ENCODE measurements at regions not wholly inside any gene's neighbourhood (a gene's known extent, or its start where the extent isn't known, plus 50 kb on each side); places are given as distances from the start of the nearest gene placed in this dataset.

DNA sequence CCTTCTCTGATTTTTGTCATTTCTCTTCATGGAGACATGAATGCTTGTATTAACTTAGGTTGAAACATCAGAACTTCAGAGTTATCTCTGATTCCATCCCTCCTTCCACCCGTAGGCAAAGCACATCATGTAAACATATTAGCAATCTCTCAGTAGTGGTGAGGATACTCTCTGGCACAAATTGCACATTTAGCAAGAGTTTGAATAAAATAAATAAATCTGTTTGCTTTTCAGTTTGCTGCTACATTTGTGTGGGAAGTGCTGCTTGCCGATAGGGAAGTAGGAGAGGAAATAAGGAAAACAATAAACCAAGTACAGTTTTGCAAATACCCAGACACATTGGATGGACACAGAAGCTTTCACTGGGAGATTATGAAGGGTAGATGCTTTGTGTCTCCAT lies 359.0 kb downstream of the BCKDHB start:
- no peak for TF ChIP-seq CTCF (IDR thresholded peaks at IDR 0.05)
- TF ChIP-seq POLR2AphosphoS5 (IDR thresholded peaks at IDR 0.05; ENCODE audit: low read depth, low read length) = no peak
- TF ChIP-seq SIN3A (IDR thresholded peaks at IDR 0.05; ENCODE audit: borderline replicate concordance, insufficient read depth, low read depth, low read length) = no peak
- no peak for TF ChIP-seq REST (IDR thresholded peaks at IDR 0.05; ENCODE audit: insufficient read depth in 1 of 2, low read depth in 2 of 2, low read length in 1 of 2)
- TF ChIP-seq TCF7L2 (IDR thresholded peaks at IDR 0.05; ENCODE audit: low read depth, low read length) = no peak
